HCT116 (cell line): ENCODE measurements at regions not wholly inside any gene's neighbourhood (a gene's known extent, or its start where the extent isn't known, plus 50 kb on each side); places are given as distances from the start of the nearest gene placed in this dataset.

Experiments
- ATAC-seq: fragments of 200-7000 bp; cut with Tn5 transposase; 2 replicates; pipeline ENCODE4 v1.9.1; 2020; ENCODE audit warnings: mild to moderate bottlenecking, moderate library complexity
- BruUV-seq: library from RNA; stranded (reverse); fragments of 400-500 nt; replicated peaks from 2 replicates; lab custom pipeline; 2021; lab: Mats Ljungman, UMichigan
- CTCF ChIA-PET: fragments of 300-600 bp; sonication (Branson Sonifier 250); formaldehyde crosslinking; loops from one replicate; lab custom pipeline; 2021; ENCODE audit warnings: antibody characterized with exemption; lab: Charles Lee
- POLR2A ChIA-PET: fragments of 300-600, 350-600 bp; sonication (Branson Sonifier 250); formaldehyde crosslinking; loops from one replicate; lab custom pipeline; 2021; ENCODE audit warnings: antibody characterized with exemption; lab: Charles Lee
- RAD21 ChIA-PET, 2 experiments: fragments of 300-600 bp; sonication (Branson Sonifier 250); formaldehyde crosslinking; loops; one replicate each; lab custom pipeline; 2023; ENCODE audit warnings: low total read pairs in 2 of 2; ENCODE audit not compliant: uncharacterized antibody in 2 of 2, unreplicated experiment in 2 of 2, low non-redundant PET in 1 of 2; lab: Charles Lee
- DNase-seq: peaks from one replicate; pipeline ENCODE4 v3.0.0-alpha.2; 2010; ENCODE audit warnings: low read depth, low spot score
- H2AFZ ChIP-seq: fragments of 200-600 bp; shearing (Covaris generic), sonication (generic); 2 replicates; pipeline ENCODE4 v1.6.1; 2017; ENCODE audit warnings: low read depth, mixed run types, mixed read lengths, antibody characterized with exemption, low read length; ENCODE audit not compliant: poor library complexity, severe bottlenecking
- H3K27ac ChIP-seq: 2 replicates; pipeline ENCODE4 v1.5.1; 2012; ENCODE audit warnings: low read depth, low read length
- H3K27me3 ChIP-seq: fragments of 200-600 bp; sonication (generic); 2 replicates; pipeline ENCODE4 v1.6.1; 2016; ENCODE audit warnings: mixed run types, low read length, mixed read lengths; ENCODE audit not compliant: insufficient read depth
- H3K36me3 ChIP-seq, 2 experiments: fragments of 200-500 bp in 1 of 2; fragments of 200-600 bp in 1 of 2; sonication (Bioruptor generic) in 1 of 2; sonication (generic) in 1 of 2; 2 replicates each; pipeline versions ENCODE4 v1.5.1 to v1.6.1; 2014 to 2016; ENCODE audit warnings: low read length in 2 of 2, inconsistent platforms in 1 of 2, mixed read lengths in 1 of 2, mixed run types in 1 of 2; ENCODE audit not compliant: insufficient read depth in 2 of 2, control insufficient read depth in 1 of 2
- H3K4me1 ChIP-seq, 2 experiments: fragments of 200-600 bp in 1 of 2; sonication (generic) in 1 of 2; 2 replicates each; pipeline versions ENCODE4 v1.5.1 to v1.6.1; 2012 to 2017; ENCODE audit warnings: low read length in 2 of 2, inconsistent platforms in 1 of 2, mild to moderate bottlenecking in 1 of 2, mixed read lengths in 1 of 2, mixed run types in 1 of 2, moderate library complexity in 1 of 2; ENCODE audit not compliant: insufficient read depth in 2 of 2, control insufficient read depth in 1 of 2
- H3K4me2 ChIP-seq: fragments of 200-600 bp; sonication (generic); 2 replicates; pipeline ENCODE4 v1.6.1; 2017; ENCODE audit warnings: mixed run types, low read length, mixed read lengths
- H3K4me3 ChIP-seq, 2 experiments: fragments of 200-600 bp in 1 of 2; sonication (generic) in 1 of 2; replicated peaks in 1 of 2; 2 replicates each; pipeline ENCODE4 v1.5.1; 2011 to 2016; ENCODE audit warnings: low read length in 2 of 2, control low read depth in 1 of 2, low read depth in 1 of 2, mild to moderate bottlenecking in 1 of 2, mixed read lengths in 1 of 2, mixed run types in 1 of 2
- H3K79me2 ChIP-seq: fragments of 200-600 bp; sonication (generic); 2 replicates; pipeline ENCODE4 v1.6.1; 2017; ENCODE audit warnings: mild to moderate bottlenecking, mixed run types, low read length, moderate library complexity, mixed read lengths; ENCODE audit not compliant: insufficient read depth
- H3K9ac ChIP-seq: fragments of 200-600 bp; sonication (generic); 2 replicates; pipeline ENCODE4 v1.6.1; 2016; ENCODE audit warnings: low read length, mixed read lengths
- H3K9me2 ChIP-seq: fragments of 200-600 bp; sonication (generic), shearing (Covaris generic); 2 replicates; pipeline ENCODE4 v1.6.1; 2017; ENCODE audit warnings: mixed run types, mild to moderate bottlenecking, moderate library complexity; ENCODE audit not compliant: insufficient read depth
- H3K9me3 ChIP-seq, 2 experiments: fragments of 200-500 bp in 1 of 2; fragments of 200-600 bp in 1 of 2; sonication (Bioruptor generic) in 1 of 2; sonication (generic) in 1 of 2; 2 replicates each; pipeline ENCODE4 v1.6.1; 2014 to 2017; ENCODE audit warnings: low read length in 2 of 2, mixed read lengths in 2 of 2, inconsistent platforms in 1 of 2, low read depth in 1 of 2, mild to moderate bottlenecking in 1 of 2, mixed run types in 1 of 2, moderate library complexity in 1 of 2; ENCODE audit not compliant: control insufficient read depth in 1 of 2, insufficient read depth in 1 of 2
- H4K20me1 ChIP-seq: fragments of 200-600 bp; sonication (generic), shearing (Covaris generic); 2 replicates; pipeline ENCODE4 v1.6.1; 2017; ENCODE audit warnings: mixed run types, mild to moderate bottlenecking, moderate library complexity; ENCODE audit not compliant: insufficient read depth
- ATF3 ChIP-seq: IDR thresholded peaks from 2 replicates; pipeline ENCODE4 v1.6.1; 2012
- CEBPB ChIP-seq: IDR thresholded peaks from 2 replicates; pipeline ENCODE4 v1.6.1; 2012; ENCODE audit warnings: low read depth
- EGR1 ChIP-seq: IDR thresholded peaks from 2 replicates; pipeline ENCODE4 v1.6.1; 2012; ENCODE audit warnings: low read depth
- ELF1 ChIP-seq: IDR thresholded peaks from 2 replicates; pipeline ENCODE4 v1.6.1; 2012; ENCODE audit warnings: low read depth, borderline replicate concordance
- EZH2 ChIP-seq: fragments of 200-600 bp; sonication (generic); IDR thresholded peaks from 2 replicates; pipeline ENCODE4 v1.6.1; 2017; ENCODE audit warnings: antibody characterized with exemption, mixed run types
- EZH2phosphoT487 ChIP-seq: fragments of 200-600 bp; IDR thresholded peaks from 2 replicates; pipeline ENCODE4 v1.6.1; 2018; ENCODE audit warnings: antibody characterized with exemption, borderline replicate concordance
- FOSL1 ChIP-seq: IDR thresholded peaks from 2 replicates; pipeline ENCODE4 v1.6.1; 2012; ENCODE audit warnings: low read depth
- JUND ChIP-seq: IDR thresholded peaks from 2 replicates; pipeline ENCODE4 v1.6.1; 2012
- MAX ChIP-seq: IDR thresholded peaks from 2 replicates; pipeline ENCODE4 v1.6.1; 2012
- REST ChIP-seq: IDR thresholded peaks from 2 replicates; pipeline ENCODE4 v1.6.1; 2012; ENCODE audit warnings: low read depth
- SIN3A ChIP-seq: IDR thresholded peaks from 2 replicates; pipeline ENCODE4 v1.6.1; 2012; ENCODE audit warnings: low read depth
- SP1 ChIP-seq: IDR thresholded peaks from 2 replicates; pipeline ENCODE4 v1.6.1; 2012; ENCODE audit warnings: low read depth
- TCF7L2 ChIP-seq: IDR thresholded peaks from 2 replicates; pipeline ENCODE4 v1.7.0; 2011; ENCODE audit warnings: borderline replicate concordance, inconsistent platforms; ENCODE audit not compliant: insufficient read depth, insufficient read length; ENCODE audit errors: extremely low read depth
- YY1 ChIP-seq: IDR thresholded peaks from 2 replicates; pipeline ENCODE4 v1.6.1; 2011; ENCODE audit warnings: low read length, low read depth, moderate library complexity, mild to moderate bottlenecking; ENCODE audit not compliant: insufficient replicate concordance; ENCODE audit errors: extremely low read depth
- ZFX ChIP-seq: fragments of 450-650 bp; IDR thresholded peaks from 2 replicates; pipeline ENCODE4 v1.6.1; 2017
- ZNF274 ChIP-seq: fragments of 200-500 bp; sonication (Bioruptor generic); IDR thresholded peaks from 2 replicates; pipeline ENCODE4 v1.6.1; 2014; ENCODE audit warnings: mild to moderate bottlenecking, low read depth, low read length, inconsistent platforms
- intact Hi-C: fragments of 100-400 bp; cut with micrococcal nuclease; formaldehyde crosslinking; loops from 2 replicates; pipeline ENCODE4 v1.10.0; 2022

- H3K4me1 ChIP-seq: no peaks in the 10 kb centered on the region
- CTCF ChIA-PET: no interaction called here
- H3K9me2 ChIP-seq: no peaks in the 10 kb centered on the region
- POLR2A ChIA-PET: no interaction called here
- DNase-seq: no peak
- no TSS peak for BruUV-seq
- no peak overlapping the region for H3K4me3 ChIP-seq
- no peak overlapping the region for H3K27ac ChIP-seq
- no peak for ATAC-seq
- RAD21 ChIA-PET: no interaction called here
- H3K36me3 ChIP-seq: no peaks in the 10 kb centered on the region
- no peaks in the 10 kb centered on the region for H3K79me2 ChIP-seq
- no peaks in the 10 kb centered on the region for H4K20me1 ChIP-seq
- TF ChIP-seq JUND: no peak
- no peak for TF ChIP-seq SIN3A
- no peak for TF ChIP-seq SP1
- no peak for TF ChIP-seq YY1
- no peak for TF ChIP-seq ELF1
- TF ChIP-seq REST: no peak
- TF ChIP-seq EZH2: no peak
- no peak for TF ChIP-seq TCF7L2
- no peak for TF ChIP-seq EZH2phosphoT487
- no peak for TF ChIP-seq ZFX
- no peak for TF ChIP-seq ATF3
- no peak for TF ChIP-seq CEBPB
- TF ChIP-seq EGR1: no peak
- no peak for TF ChIP-seq MAX
- no peak for TF ChIP-seq FOSL1
- no peak for TF ChIP-seq ZNF274
- H3K27me3 ChIP-seq: no peaks in the 10 kb centered on the region
- H3K4me2 ChIP-seq: no peak overlapping the region
- H3K9ac ChIP-seq: no peak overlapping the region
- H3K9me3 ChIP-seq: no peaks in the 10 kb centered on the region
- H2AFZ ChIP-seq: no peak overlapping the region
- intact Hi-C loops: no loop called here
Observed at GRCh38 chr10:57894361-57894760, 373.3 kb downstream of the IPMK start.
